ENCODE measurements at regions not wholly inside any gene's neighbourhood (a gene's known extent, or its start where the extent isn't known, plus 50 kb on each side); places are given as distances from the start of the nearest gene placed in this dataset.

DNA sequence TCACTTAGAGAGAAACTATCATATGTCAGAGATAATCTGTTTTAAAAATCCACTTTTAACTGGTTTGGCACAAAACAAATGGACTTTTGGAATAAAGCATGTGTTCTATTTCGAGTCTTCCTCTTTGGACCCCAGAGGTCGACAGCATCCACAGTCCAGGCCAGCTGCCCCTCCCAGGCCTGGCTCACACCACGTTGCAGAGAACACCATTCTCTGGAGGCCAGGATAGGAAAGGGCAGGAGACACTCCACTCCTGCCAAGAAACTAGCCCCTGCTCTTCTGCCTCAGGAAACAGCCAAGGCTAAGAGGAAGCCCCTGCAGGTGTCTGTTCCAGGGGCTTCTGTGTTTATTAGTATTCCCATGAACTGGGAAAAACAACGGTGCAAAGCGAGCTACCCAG, 456.6 kb upstream of the ID2 start:
- H3K4me3 ChIP-seq (ENCODE audit: low read depth, low read length): no peak overlapping the region
- DNase-seq (ENCODE audit: low read depth): no peak
- TF ChIP-seq, protein P1, sequence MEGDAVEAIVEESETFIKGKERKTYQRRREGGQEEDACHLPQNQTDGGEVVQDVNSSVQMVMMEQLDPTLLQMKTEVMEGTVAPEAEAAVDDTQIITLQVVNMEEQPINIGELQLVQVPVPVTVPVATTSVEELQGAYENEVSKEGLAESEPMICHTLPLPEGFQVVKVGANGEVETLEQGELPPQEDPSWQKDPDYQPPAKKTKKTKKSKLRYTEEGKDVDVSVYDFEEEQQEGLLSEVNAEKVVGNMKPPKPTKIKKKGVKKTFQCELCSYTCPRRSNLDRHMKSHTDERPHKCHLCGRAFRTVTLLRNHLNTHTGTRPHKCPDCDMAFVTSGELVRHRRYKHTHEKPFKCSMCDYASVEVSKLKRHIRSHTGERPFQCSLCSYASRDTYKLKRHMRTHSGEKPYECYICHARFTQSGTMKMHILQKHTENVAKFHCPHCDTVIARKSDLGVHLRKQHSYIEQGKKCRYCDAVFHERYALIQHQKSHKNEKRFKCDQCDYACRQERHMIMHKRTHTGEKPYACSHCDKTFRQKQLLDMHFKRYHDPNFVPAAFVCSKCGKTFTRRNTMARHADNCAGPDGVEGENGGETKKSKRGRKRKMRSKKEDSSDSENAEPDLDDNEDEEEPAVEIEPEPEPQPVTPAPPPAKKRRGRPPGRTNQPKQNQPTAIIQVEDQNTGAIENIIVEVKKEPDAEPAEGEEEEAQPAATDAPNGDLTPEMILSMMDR (conservative IDR thresholded peaks at IDR 0.05; ENCODE audit: low read depth, low read length): no peak

DNA sequence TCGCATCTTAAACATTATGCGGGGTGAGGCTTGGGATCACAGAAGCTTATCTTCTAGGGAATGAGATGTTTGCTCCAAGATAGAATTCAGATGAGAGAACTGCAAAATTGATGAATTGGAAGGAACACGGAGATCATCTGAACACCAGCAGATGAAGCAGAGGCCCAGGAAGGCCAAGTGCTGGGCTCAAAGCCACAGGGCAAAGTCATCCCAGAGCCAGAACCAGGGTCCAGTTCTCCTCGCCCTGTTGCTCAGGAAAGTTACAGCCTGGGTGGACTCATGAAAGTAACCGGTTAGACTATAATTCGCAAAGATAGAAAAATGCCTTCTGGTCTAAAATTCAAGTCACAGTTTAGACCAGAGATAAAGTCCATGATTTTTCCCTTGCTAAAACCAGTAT, 456.1 kb upstream of the ID2 start:
- DNase-seq (ENCODE audit: low read depth): no peak
- no peak overlapping the region for H3K4me3 ChIP-seq (ENCODE audit: low read depth, low read length)
- TF ChIP-seq, protein P1 (conservative IDR thresholded peaks at IDR 0.05; ENCODE audit: low read depth, low read length): no peak

- no peak for DNase-seq (ENCODE audit: low read depth)
- TF ChIP-seq, protein P1 (conservative IDR thresholded peaks at IDR 0.05; ENCODE audit: low read depth, low read length): no peak
- H3K4me3 ChIP-seq (ENCODE audit: low read depth, low read length): no peak overlapping the region
Measured at GRCh38 chr2:8229546-8229986, 452.3 kb upstream of the ID2 start.

GRCh38 chr2:8230466-8230865, 451.4 kb upstream of the ID2 start:
- TF ChIP-seq, protein P1 (conservative IDR thresholded peaks at IDR 0.05; ENCODE audit: low read depth, low read length): no peak
- DNase-seq (ENCODE audit: low read depth): no peak
- no peak overlapping the region for H3K4me3 ChIP-seq (ENCODE audit: low read depth, low read length)

GRCh38 chr2:8231902-8232301, 450.0 kb upstream of the ID2 start:
- no peak overlapping the region for H3K4me3 ChIP-seq (ENCODE audit: low read depth, low read length)
- no peak for DNase-seq (ENCODE audit: low read depth)
- TF ChIP-seq, protein P1 (conservative IDR thresholded peaks at IDR 0.05; ENCODE audit: low read depth, low read length): no peak

- DNase-seq (ENCODE audit: low read depth): no peak
- H3K4me3 ChIP-seq (ENCODE audit: low read depth, low read length): no peak overlapping the region
- TF ChIP-seq, protein P1 (conservative IDR thresholded peaks at IDR 0.05; ENCODE audit: low read depth, low read length): no peak
Measured at GRCh38 chr2:8232871-8233270, 449.0 kb upstream of the ID2 start.

DNA sequence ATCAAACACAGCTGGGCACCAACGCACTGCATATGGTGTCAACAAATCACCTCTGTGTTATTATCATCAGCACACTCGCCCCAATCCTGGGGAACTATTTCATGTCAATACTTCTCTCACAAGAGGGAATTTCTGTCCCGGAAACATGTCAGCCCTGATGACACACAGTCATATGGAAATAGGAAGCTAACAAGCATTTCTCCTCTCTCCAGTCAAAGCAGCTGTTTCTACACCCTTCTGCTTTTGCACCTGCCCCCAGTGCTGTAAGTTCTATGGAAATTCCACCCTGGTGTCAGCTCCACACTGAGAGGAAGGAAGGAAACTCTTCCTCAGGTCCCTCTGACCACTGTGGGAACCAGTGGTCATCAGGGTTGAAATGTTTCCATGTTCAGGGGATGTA, 447.6 kb upstream of the ID2 start:
- DNase-seq (ENCODE audit: low read depth): no peak
- H3K4me3 ChIP-seq (ENCODE audit: low read depth, low read length): no peak overlapping the region
- TF ChIP-seq, protein P1 (conservative IDR thresholded peaks at IDR 0.05; ENCODE audit: low read depth, low read length): no peak

Measured in epithelial cell of proximal tubule (primary cell).